Dedifferentiated amniotic fluid mesenchymal stem cell (primary cell): ENCODE measurements at regions not wholly inside any gene's neighbourhood (a gene's known extent, or its start where the extent isn't known, plus 50 kb on each side); places are given as distances from the start of the nearest gene placed in this dataset.

Experiments used
- DNase-seq: peaks from one replicate; pipeline ENCODE4 v3.0.0-alpha.2; 2016; ENCODE audit errors: extremely low spot score

DNA sequence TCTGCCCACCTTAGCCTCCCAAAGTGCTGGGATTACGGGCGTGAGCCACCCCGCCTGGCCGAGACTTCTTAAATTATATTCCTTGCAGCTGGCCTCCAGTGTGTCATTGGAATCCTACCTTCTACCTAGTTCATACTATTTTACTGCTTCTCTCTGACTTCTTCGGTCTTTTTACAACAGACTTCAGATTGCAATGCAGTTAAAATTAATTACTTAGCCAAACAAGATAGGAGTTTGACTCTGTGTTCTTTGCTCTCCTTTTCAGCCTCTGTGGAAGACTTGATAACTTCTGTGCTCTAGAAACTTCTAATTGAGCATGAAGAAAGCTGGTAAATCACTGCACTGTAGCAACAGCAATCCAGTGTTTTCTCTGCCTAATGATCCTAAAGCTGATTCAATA is 199.5 kb downstream of the GASK1B start:
- no peak for DNase-seq

DNA sequence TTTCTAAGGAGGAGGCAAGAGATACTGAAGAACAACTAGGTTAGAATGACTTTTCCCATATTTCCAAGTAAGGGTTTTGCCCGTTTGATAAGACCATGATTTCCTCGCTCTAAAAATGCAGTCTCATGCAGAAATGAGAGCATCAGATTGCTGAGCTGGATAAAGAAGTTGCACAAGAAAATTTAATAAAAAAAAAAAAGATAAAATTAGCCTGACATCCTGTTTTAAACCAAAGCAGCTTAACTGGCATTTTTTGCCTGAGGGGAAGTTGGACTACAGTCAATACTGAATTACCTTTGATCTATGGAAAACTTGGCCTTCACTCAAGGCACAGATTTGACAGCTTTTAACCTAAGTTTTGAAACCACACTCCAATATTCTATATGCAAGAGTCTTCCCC is 208.4 kb downstream of the GASK1B start:
- DNase-seq = no peak

GRCh38 chr4:157961229-157961990 is 211.4 kb downstream of the GASK1B start:
- DNase-seq = no peak

- DNase-seq = no peak
Measured at GRCh38 chr4:157957905-157958304, 214.9 kb downstream of the GASK1B start.

DNA sequence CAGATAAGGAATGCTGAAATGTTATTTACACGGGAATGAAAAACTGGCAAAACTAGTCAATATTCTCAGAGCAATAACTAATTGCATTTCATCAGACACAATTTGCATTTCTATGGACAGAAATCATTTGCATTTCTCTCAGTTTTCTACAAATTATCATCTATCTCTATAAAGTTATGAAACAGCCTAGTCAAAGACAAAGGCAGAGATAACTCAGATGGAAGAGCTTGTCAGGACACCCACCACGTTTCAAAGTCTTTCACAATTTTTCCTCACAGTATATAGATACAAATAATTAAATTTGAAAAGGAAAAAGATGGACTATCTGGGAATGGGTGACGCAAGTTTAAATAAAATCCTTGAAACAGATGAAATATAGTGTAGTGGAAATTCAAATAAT is 230.8 kb downstream of the GASK1B start:
- DNase-seq = no peak

DNA sequence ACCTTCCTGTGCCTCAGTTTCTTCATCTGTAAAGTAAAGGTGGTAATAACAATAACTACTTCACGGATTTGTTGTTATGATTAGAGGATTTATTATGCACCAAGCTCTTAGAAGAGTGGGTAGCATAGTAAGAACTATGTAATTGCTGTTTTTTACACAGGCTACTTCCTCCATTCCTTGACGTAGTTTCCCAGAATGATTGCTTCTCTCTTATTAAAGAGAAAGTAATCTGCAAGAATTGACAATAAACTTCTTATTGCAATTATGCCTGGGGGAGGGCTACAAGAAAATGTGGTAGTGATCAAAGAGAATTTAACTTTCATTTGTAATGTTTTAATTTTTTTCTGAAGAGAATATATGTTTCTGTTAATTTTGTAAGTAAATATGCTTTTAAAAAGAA is 238.7 kb downstream of the GASK1B start:
- DNase-seq = no peak

GRCh38 chr4:157932936-157933335 is 239.9 kb downstream of the GASK1B start:
- DNase-seq = no peak

- no peak for DNase-seq
Measured at GRCh38 chr4:157929486-157929885, 243.3 kb downstream of the GASK1B start.

DNA sequence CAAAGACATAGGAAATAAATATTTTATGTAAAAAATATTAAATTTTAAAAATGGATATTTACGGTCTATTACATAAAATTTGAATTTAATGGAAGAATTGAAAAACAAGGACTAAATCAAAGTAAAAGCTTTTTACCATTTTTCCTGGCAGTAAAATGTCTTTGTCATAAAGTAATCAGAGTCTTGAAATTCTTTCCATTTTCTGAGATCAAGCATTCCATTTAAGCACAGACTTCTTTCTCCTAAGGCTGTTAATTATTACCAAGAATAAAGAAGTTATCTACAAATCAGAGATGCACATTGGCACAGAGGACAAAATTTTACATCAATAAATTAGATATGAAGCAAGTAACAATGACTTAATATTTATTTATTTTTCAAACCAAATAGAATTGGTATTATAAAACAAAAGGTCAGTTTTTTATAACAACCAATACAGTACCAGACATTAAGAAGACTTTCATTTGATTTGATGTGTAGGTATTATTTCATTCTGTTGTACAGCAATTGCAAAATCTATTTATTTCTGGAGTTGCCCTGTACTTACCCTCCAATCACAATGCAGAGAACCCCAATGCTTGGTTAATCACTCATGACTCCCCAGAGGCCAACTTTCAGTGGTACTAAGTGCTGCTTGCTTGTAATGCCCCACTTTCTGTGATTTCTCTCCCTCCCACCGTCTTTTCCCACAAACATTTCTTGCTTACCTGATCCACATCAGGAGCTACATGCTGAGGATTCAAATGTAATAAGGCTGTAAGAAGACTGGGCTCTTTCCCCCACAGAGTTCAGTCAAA is 254.6 kb downstream of the GASK1B start:
- no peak for DNase-seq

DNA sequence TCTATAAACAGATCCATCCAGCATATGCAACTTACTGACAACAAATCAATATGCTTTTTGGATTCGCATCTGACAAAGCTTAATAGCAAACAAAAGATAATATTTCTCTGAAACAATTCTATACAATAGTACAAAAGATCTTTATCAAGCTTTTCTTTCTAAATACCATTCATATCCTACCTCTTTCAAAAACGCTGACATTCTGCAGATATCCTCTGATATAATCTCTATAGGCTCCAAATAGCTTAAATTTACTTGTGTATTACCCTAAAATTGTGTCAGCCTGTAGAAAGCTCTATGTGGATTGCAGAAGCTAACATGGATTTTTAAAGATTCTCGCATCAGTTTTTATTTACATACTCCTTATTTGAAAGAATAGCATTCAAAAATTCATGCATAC is 260.6 kb downstream of the GASK1B start:
- no peak for DNase-seq

DNA sequence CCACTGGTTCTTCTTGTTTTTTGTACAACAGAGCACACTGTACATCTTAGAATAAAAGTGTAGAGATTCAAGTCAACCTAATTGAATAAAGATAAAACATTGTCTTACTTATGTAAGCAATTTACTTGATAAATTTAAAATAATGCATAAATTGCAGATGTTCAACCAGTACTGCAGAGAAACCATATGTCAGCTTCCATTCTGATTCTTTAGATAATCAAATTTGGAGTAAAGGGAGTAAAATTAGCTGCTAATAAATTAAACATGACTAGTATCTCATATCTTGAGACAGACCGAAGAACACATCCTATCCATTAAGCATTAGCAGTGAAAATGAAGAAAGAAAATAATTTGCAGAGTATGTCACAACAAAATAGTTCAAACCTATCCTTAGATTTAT is 261.2 kb downstream of the GASK1B start:
- DNase-seq = no peak

DNA sequence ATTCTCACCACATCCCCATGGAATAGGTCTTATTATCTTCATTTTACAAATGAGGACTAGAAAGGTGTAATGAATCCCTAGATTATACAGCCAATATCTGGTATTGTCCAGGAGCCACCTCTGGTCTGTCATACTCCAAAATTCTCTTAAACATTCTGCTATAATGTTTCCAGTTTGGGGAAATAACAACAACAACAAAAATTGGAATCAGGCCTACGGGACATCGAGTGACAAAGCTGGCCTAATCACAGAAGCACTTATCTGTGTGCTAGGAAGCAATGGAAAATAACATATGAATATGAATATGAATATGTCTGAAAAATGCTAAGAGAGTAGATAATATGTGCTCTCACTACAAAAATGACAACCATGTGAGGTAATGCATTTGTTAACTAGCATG is 264.1 kb downstream of the GASK1B start:
- no peak for DNase-seq

DNA sequence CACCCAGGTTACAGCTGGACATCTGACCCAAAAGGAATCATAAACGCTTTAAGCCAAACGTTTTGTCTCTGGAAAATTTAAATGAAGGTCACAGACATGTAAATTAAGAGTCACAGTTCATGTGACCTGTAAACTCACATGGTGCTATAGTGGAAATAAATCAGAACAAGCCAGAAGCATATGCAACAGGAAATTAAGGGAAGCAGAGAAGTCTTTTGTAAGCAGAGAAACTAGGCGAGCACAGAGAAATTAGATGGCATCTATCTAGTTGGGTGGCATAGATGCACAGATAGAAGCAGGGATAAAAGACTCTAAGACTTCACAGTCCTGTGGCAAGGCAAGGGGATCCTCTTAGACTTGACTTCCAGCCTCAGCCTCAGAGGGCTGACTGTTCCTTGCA is 264.8 kb downstream of the GASK1B start:
- DNase-seq = no peak

DNA sequence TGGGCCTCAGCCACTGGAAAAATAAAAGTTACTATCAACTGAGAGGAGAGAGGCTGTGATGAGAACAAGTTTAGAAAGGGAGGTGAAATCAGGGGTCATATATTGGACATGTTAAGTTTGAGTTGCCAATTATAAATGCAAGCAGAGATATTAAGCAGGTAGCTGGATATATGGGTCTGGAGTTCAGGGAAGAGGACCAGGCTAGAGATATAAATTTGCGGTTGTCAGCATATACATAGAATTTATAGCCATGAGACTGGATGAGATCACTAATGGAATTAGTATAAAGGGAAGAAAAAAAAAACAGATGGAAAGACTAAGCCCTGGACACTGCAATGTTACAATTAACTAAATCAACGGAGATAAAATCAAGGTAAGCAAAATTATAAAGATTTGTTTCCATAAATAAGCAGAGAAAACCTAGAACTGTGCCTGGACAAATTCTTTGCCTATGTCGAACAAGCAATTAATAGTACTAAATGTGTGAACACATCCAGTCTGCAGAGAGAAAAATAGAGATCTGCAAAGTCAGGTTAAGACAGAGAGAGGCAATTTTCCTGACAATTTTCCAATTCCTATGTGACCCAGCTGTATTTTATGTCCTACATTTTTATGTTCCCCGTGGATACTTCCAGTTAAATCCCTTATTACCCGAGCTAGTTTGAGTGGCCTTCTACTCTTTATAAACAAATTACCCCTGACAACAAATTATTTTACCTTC is 265.4 kb downstream of the GASK1B start:
- no peak for DNase-seq

DNA sequence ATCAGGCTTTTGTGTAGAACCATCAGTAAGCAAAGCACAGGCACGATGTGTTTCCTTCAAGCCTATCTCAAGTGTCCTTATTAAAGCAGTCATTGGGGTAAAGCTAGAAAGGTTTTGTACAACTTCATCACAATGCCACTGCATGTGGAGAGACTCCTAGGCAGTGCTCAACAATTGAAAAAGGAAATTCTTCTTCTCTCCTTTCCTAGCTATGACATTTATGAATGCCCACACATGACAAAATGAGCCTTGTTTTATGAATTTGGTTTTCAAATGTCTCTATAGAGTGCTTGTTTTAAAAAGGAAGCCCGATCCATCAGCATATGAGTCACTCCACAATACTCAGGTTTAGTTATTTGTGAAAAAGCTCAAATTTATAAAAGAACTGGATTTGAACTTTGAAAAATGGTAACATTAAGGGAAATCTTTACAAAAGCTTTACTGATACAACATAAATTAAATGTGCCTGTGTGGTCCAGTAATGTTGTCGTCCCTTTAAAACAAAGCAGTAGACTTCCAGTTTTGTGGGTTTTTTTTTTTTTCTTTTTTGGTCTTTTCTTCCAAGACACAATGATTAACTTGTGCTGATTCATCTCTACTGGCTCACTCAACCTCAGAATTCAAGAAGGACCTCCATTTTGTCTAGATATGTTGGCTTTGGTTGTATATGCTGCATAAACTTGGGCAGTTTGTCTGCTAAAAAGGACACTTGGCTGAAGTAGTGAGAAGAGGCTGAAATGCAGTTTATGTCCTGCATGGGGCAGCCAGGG is 273.8 kb downstream of the GASK1B start:
- DNase-seq = no peak

DNA sequence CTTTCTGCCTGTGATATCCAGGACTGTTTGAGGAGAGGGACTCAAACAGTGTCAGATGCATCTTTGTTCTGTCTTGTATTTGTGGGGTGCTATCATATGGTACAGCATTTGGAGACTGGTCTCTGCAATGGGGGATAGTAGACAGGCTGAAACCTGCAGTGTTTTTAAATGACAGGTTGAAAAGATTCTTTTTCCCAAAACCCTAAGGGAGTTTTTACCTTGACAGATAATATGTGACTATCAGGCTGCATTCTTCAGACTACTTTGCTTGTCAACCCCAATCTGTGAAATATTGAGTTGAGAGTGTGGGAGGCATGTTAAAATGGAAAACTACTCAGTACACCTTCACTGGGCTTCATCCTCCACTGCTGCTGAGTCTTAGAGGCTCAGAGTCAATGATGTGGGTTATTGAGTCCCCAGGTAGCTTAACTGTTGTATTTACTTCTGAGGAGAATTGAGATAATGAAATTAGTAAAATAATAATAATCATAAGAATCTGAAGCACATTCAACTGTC is 274.9 kb downstream of the GASK1B start:
- no peak for DNase-seq

GRCh38 chr4:157896726-157897125 is 276.1 kb downstream of the GASK1B start:
- DNase-seq = no peak

DNA sequence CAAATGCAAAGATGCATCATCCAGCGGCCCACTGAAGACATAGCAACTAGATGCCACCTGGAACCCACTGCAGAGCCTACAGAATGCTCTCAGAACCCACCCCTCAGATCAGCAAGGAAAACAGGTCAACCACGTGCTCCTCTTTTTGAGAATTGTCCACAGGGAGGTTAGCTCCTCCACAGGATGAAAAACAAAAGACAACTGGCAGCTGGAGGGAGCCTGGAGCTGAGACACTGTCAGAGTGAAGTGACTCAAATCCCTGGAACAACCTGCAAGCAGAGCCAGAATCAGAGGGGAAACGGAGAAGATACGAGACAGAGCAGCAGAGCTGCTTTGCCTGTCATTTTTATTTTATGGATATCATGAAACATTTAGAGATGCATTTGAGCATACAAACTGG is 277.6 kb downstream of the GASK1B start:
- no peak for DNase-seq

GRCh38 chr4:157889788-157890187 is 283.0 kb downstream of the GASK1B start:
- no peak for DNase-seq

DNA sequence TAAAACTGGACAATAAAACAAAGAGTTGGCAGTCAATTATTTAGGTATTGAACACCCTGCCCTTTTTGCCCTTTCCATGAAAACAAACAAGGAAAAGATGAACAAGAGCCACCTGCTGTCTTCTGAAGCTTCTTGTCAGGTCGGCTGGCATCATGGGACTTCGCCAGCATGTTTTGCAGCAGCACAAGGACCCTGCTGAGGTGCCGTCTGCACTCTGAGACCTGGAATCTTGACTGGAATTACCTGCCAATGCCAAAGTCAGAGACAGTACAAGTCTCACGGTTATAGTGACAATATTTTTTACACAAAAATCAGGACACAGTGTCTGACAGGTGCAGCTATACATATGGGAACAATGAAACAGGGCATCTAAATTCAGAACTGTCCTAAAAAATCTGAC is 284.5 kb downstream of the GASK1B start:
- no peak for DNase-seq

- no peak for DNase-seq
Measured at GRCh38 chr4:157887316-157887715, 285.5 kb downstream of the GASK1B start.

GRCh38 chr4:157886645-157887044 is 286.2 kb downstream of the GASK1B start:
- DNase-seq = no peak
